Epidermal melanocyte (primary cell): ENCODE measurements at regions not wholly inside any gene's neighbourhood (a gene's known extent, or its start where the extent isn't known, plus 50 kb on each side); places are given as distances from the start of the nearest gene placed in this dataset.
"Not testable (repeated sequence)": the region's sequence is repeated elsewhere in the genome, so short reads cannot be mapped to it uniquely, and the experiment has no call there.

Experiments
- DNase-seq: peaks from one replicate; pipeline ENCODE4 v3.0.0; 2011; ENCODE audit warnings: low spot score; ENCODE audit not compliant: insufficient read length

DNA sequence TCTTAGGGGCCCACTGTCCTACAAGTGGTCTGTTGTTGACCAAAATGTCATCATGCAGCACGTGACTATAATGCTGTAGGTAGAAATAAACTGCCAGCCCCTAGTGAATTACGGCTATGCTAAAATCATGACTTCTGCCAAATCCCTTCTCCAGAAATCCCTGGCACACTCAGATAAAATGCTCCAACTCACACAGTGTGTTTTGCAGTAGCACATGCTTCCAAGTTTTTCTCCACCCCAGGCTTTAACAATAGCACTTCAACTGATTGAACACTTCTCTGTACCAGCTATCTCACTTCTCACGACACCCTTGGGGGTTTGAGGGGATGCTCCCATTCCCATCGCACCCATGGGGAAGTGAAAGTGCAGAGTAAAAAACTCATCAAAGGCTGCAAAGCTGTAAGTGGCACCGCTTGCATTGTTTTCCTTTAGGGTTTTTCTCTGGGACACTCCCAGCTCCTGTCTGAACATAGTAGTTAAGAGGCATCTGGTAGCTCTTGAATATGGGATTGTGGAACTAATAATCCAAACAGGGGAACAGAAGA lies 151.0 kb upstream of the SLC24A2 start:
- DNase-seq: no peak

- DNase-seq: no peak
Observed at GRCh38 chr9:19938990-19939733, 150.3 kb upstream of the SLC24A2 start.

GRCh38 chr9:19937121-19937520 lies 148.3 kb upstream of the SLC24A2 start:
- no peak for DNase-seq

GRCh38 chr9:19936598-19936997 lies 147.8 kb upstream of the SLC24A2 start:
- no peak for DNase-seq

DNA sequence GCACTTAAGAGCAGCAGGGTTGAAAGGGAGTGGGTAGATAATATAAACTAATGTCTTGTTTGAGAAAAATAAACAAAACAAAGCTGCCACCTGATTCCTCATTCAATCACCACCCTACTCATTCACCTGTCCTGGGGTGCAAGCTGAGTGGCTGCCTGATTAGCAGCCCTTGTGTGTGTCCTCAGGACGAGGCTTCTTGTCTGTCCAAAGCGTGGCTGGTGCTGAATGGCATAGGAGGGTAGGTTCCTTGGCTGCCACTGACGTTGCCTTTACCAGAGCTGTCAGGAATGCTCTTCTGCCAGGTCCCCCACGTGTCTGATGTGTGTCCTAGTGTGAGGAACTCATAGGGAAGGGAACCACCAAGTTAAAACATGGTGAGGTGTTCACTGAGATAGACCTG lies 146.6 kb upstream of the SLC24A2 start:
- no peak for DNase-seq

DNA sequence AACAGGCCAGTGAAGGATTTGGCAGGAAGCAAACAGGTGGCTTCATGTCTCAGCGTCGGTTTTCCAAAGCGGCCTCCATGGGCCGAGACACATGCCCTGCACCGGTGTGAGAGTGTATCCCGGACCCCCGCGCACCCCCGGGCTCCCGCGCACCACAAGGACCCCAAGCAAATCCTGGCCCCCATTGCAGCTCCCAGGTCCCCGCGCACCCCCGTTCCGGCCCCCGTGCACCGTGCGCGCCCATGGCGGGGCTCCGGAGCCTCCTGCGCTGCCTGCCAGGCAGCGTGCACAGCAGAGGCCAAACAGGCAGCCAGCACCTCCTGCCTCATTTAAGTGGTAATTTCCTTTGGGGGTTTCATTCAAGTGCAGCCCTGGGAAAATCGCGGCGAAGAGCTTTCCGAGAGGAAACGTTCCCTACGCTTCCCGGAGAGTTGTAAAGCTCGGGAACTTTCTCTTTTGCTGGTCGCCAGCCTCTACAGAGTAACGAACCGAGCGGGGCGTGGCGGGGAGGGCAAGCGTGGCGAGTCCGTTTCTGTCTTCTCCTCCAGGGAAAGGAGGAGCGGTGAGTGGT lies 145.5 kb upstream of the SLC24A2 start:
- DNase-seq: no peak

GRCh38 chr9:19931098-19931890 lies 142.5 kb upstream of the SLC24A2 start:
- DNase-seq: no peak

DNA sequence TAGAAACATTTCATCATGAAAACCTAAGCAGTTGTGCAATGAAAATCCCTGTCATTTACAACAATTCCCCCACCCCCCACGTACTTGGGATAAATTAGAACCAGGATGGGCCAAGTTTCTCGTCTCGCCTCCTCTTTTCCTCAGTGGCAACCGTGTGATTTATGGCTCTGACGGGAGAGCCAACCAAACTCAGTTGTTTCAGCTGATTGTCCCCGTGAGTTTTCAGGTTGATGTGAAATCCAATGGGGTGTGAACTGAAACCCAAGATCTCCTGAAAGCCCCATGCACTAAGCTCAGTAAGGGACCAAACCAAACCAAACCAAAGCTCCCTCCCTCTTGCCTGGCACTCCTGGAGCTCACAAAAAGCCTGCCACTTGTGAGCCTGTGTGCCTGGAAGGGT lies 138.7 kb upstream of the SLC24A2 start:
- DNase-seq: no peak

DNA sequence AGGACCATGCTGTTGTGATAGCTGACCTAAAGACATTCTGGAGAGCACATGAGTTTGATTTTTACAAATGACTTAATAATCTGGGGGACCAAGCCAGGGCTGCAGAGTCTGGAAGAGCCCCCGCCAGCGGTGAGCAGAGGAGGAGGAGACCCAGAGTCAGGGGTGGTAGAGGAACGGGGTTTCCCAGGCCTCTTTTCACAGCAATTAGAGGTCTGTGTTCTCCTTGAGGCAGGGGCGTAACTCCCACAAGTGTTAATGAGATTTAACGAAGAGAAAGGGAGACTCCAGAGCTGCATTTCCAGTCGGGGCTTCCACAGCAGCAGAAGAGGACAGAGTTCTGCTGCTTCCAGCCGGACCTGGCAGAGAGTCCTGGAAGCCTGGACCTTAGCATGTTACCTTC lies 137.9 kb upstream of the SLC24A2 start:
- no peak for DNase-seq

DNA sequence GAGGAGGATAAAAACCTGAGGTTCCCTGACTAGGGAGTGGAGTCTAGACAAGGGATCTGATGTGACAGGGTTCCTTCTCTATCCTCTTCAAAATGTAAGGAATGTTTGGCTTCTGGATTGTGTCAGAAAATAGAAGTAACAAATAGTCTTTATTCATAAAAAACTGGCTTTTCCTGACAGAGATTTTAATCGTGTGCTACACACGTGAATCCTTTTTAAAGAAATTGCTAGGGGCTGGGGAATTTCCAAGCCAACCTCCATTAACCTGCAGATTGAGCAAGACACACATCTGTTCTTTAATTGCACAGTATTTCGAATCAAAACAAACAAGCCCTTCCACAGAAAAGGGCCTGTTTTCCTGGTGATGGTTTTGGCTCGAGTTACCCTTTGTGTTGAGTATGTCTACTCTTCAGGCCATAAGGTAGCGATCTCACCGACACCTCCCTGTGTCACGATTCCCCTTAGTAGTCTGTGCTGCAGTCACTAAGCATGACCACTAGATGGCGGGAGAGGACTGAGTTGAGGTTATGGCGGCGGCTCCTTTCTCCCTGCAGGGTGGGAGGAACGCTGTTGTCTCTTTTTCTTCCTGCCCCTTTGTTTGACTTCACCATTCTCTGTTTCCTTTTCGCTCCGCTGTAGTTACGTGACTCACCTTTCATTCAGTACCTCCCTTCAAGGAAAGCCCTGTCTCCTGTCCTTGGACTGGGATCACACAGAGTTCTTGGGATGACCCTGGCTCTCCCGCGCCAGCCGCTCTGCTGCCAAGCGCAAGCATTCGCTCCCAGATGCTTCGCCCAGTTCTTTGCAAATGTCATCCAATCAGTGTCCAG lies 137.1 kb upstream of the SLC24A2 start:
- peak; percentile 65 for DNase-seq

DNA sequence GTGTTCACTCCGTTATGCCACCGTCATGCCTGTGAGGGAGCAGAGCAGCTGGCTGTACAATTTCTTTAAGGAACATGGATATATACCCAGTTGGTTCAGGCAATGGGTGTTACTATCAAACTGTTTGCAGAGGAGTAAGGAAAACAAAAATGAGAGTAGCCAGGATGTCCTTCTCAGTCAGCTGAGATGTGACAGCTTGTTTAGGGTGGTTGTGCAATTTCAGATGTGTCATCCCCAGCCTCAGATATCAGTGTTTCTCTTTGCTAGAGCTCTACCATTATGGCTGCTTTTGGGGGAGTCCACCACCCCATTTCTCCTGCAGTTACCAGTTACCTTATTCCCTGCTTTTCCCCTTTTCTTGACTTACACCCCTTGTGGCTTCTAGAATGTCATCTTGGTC lies 135.2 kb upstream of the SLC24A2 start:
- DNase-seq: no peak

GRCh38 chr9:19922476-19923118 lies 133.8 kb upstream of the SLC24A2 start:
- DNase-seq: no peak

GRCh38 chr9:19920401-19920800 lies 131.6 kb upstream of the SLC24A2 start:
- DNase-seq: no peak

DNA sequence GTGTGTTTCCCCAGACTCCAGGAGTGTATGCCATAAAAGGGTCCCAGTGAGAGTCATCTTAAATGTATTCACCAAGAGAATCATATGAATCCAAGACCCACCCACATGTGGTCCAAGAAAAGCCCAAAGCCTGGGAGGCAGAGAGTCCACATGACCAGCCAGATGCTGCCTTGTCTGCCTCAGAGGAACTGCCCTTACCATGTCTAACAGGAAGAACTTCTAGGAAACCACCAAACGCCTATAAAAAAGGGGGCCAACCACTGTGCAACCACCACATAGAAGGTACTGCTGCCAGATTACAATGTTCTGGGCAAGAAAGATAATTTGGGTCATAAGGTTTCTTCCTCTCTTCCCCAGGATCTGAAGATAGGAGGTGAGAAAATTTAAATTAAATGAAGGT lies 129.8 kb upstream of the SLC24A2 start:
- no peak for DNase-seq

DNA sequence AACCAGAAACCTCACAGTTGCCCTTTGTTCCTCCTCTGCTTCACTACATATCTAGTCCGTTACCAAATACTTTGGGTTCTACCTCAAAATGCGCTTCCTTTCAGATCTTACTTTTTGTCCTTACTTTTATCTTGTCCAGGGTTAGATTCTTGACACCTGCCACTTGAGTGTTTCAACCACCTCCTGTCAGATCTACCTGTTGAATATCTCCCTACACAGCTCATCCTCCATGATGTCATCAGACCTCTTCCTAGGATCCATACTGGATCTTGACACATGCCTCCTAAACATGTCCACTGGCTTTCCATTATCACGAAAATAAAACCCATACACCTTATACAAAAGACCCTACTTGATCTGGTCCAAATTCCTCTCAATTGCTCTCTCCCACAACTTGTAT lies 125.2 kb upstream of the SLC24A2 start:
- DNase-seq: no peak

GRCh38 chr9:19913151-19913550 lies 124.3 kb upstream of the SLC24A2 start:
- no peak for DNase-seq

GRCh38 chr9:19903076-19903475 lies 114.2 kb upstream of the SLC24A2 start:
- DNase-seq: no peak

- DNase-seq: no peak
Observed at GRCh38 chr9:19901586-19901985, 112.7 kb upstream of the SLC24A2 start.

GRCh38 chr9:19896161-19896560 lies 107.3 kb upstream of the SLC24A2 start:
- no peak for DNase-seq

- DNase-seq: not testable (repeated sequence)
Observed at GRCh38 chr9:19895578-19895977, 106.7 kb upstream of the SLC24A2 start.

DNA sequence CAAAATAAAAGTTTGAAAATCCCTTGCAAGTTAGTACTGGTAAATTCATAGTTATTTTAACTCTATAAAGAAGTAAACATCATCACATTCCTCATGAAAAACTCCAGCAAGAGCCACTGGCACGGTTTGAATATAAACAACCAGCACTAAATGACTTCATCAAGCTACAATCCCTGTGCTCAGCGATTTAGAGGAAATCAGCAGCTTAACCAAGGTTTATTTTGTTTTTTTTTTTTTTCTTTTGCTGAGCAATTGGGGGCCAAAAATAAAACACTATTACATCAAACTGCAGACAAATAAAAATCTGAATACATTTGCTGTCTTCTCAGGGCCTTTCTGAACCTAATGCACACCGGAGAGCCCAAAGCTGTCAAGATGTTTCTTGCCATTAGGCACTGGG lies 106.2 kb upstream of the SLC24A2 start:
- DNase-seq: no peak
